Sigmoid colon (tissue), 6 donors: ENCODE measurements at regions not wholly inside any gene's neighbourhood (a gene's known extent, or its start where the extent isn't known, plus 50 kb on each side); places are given as distances from the start of the nearest gene placed in this dataset.

ENCODE experiments used
- DNase-seq: peaks from one replicate; pipeline ENCODE4 v3.0.0-alpha.2; 2019
- H3K27ac ChIP-seq, 4 donors: fragments of 200-600 bp; sonication (generic); one replicate each; pipeline ENCODE4 v1.5.1; 2016 to 2019; ENCODE audit warnings: mild to moderate bottlenecking in 1 of 4
- H3K27me3 ChIP-seq, 3 donors: fragments of 200-600 bp; sonication (generic); one replicate each; pipeline ENCODE4 v1.5.1; 2019; ENCODE audit warnings: mild to moderate bottlenecking in 1 of 3
- H3K36me3 ChIP-seq, 4 donors: fragments of 200-600 bp; sonication (generic); one replicate each; pipeline ENCODE4 v1.5.1; 2016 to 2019
- H3K4me1 ChIP-seq, 4 donors: fragments of 200-600 bp; sonication (generic); one replicate each; pipeline ENCODE4 v1.5.1; 2017 to 2019
- H3K4me3 ChIP-seq, 4 donors: fragments of 200-600 bp; sonication (generic); one replicate each; pipeline ENCODE4 v1.5.1; 2017 to 2019; ENCODE audit warnings: mild to moderate bottlenecking in 2 of 4, moderate library complexity in 1 of 4
- H3K9me3 ChIP-seq, 4 donors: fragments of 200-600 bp in 3 of 4; sonication (generic) in 3 of 4; one replicate each; pipeline versions ENCODE4 v1.5.1 to v1.6.1; 2013 to 2019
- EP300 ChIP-seq, 4 donors: sonication (generic); formaldehyde crosslinking; IDR thresholded peaks; one replicate each; pipeline ENCODE4 v1.6.1; 2017; ENCODE audit warnings: antibody characterized with exemption in 4 of 4
- POLR2A ChIP-seq, 2 donors: fragments of 450-650 bp; IDR thresholded peaks; one replicate each; pipeline ENCODE4 v1.6.1; 2016; ENCODE audit warnings: antibody characterized with exemption in 2 of 2, mild to moderate bottlenecking in 2 of 2, moderate library complexity in 2 of 2
- POLR2AphosphoS5 ChIP-seq, 4 donors: sonication (generic); formaldehyde crosslinking; IDR thresholded peaks; one replicate each; pipeline ENCODE4 v1.6.1; 2017; ENCODE audit warnings: antibody characterized with exemption in 4 of 4
- WGBS, 2 donors: extraction: QIAGEN DNeasy Blood & Tissue Kit; methylation state at CpG; one replicate each; pipeline ENCODE4 v1.1.7; 2013; 5-methylcytosine and 5-hydroxymethylcytosine counted together
- intact Hi-C: fragments of 100-400 bp; cut with DNase I; formaldehyde crosslinking; loops from one replicate; pipeline ENCODE4 v1.15.1; 2023
- TF ChIP-seq, protein P1 (sequence below), 4 experiments: fragments of 450-650 bp in 3 of 4; fragments of 200-600 bp in 1 of 4; IDR thresholded peaks; one replicate each; pipeline ENCODE4 v1.5.1; 2016 to 2019; ENCODE audit warnings: antibody characterized with exemption in 4 of 4, mild to moderate bottlenecking in 3 of 4, moderate library complexity in 2 of 4
- donor health status: healthy with polysubstance abuse.
- donor health status: healthy.

DNA sequence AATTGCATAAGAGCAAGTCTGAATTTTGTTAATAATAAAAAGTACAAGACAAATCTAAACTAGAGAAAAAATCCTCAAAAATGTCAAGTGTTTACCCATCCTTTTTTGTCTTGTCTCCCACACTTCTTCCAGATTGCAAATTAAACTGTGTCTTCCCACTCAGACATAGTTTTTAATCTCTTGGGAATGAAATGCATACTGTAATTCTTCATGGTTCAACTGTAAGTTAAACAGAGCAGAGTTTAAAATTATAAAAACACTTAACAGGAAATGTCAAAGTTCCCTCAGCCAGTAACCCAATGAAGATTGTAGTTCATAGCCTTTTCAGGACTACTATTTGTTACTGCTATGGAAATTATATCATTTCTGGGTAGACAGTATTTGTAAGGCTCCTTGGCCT, 171.8 kb downstream of the UBE2E3 start:
- TF ChIP-seq, protein P1, sequence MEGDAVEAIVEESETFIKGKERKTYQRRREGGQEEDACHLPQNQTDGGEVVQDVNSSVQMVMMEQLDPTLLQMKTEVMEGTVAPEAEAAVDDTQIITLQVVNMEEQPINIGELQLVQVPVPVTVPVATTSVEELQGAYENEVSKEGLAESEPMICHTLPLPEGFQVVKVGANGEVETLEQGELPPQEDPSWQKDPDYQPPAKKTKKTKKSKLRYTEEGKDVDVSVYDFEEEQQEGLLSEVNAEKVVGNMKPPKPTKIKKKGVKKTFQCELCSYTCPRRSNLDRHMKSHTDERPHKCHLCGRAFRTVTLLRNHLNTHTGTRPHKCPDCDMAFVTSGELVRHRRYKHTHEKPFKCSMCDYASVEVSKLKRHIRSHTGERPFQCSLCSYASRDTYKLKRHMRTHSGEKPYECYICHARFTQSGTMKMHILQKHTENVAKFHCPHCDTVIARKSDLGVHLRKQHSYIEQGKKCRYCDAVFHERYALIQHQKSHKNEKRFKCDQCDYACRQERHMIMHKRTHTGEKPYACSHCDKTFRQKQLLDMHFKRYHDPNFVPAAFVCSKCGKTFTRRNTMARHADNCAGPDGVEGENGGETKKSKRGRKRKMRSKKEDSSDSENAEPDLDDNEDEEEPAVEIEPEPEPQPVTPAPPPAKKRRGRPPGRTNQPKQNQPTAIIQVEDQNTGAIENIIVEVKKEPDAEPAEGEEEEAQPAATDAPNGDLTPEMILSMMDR (IDR thresholded peaks at IDR 0.05) = no peak
- TF ChIP-seq POLR2A (IDR thresholded peaks at IDR 0.05) (no peak), POLR2AphosphoS5 (IDR thresholded peaks at IDR 0.05) (no peak), EP300 (IDR thresholded peaks at IDR 0.05) (no peak)
- H3K27ac ChIP-seq = no peak overlapping the region
- H3K9me3 ChIP-seq = peaks cover 0 to 4% (median 0%) of the 10 kb centered on the region in 4 donors
- H3K36me3 ChIP-seq = no peaks in the 10 kb centered on the region
- H3K4me1 ChIP-seq = peaks cover 0 to 14% (median 10%) of the 10 kb centered on the region in 4 donors
- no peaks in the 10 kb centered on the region for H3K27me3 ChIP-seq
- no peak for DNase-seq
- H3K4me3 ChIP-seq = no peak overlapping the region
- intact Hi-C loops = no loop called here

DNA sequence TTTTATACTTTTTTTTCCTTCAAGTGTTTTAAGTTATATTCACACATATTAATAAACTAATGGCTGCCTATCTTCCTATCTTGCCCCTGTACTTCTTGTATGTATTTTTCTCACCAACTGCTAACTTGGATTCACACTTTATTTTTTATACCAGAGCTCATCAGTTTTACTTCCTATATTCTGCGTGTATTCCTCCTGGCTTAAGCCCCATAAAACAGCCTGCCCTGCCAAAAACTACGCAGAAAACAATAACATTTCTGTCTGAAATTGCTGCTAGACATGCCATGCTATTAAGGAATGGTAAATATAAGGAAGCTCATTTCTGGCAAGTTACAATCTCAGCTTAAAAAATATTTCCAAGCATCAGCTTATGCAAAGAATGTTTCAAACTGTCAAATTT, 172.3 kb downstream of the UBE2E3 start:
- 6 to 37% methylated on average over 2 of the region's 2 CpGs for WGBS, 2 donors
- intact Hi-C loops = no loop called here

DNA sequence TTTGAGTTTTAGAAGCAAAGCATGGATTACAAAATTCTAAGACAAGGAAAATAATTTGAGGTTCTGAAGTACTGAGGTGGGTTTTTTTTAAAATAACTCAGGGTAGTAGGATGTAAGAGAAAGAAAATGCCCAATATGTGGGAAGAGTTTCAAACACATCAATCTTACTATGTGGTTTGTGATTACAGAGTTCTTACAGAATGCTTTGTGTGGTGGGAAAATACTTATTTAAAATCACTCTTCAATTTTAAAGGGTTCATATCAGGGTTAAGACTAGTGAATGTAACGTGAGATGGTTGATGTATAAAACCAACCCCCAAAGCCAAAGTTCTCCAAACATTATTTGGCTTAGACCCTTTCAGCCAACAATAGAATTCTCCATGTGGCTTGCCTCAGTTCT, 173.5 kb downstream of the UBE2E3 start:
- H3K4me3 ChIP-seq = no peak overlapping the region
- TF ChIP-seq, protein P1 (IDR thresholded peaks at IDR 0.05) = no peak
- TF ChIP-seq POLR2AphosphoS5 (IDR thresholded peaks at IDR 0.05) (no peak), POLR2A (IDR thresholded peaks at IDR 0.05) (no peak), EP300 (IDR thresholded peaks at IDR 0.05) (no peak)
- DNase-seq = no peak
- H3K4me1 ChIP-seq = peaks cover 0 to 14% (median 10%) of the 10 kb centered on the region in 4 donors
- H3K27ac ChIP-seq = no peak overlapping the region
- intact Hi-C loops = no loop called here
- H3K27me3 ChIP-seq = no peaks in the 10 kb centered on the region
- no peaks in the 10 kb centered on the region for H3K36me3 ChIP-seq
- peaks cover 0 to 4% (median 0%) of the 10 kb centered on the region in 4 donors for H3K9me3 ChIP-seq
- 71 to 85% methylated on average over 1 of the region's 1 CpG for WGBS, 2 donors

More for the DNA sequence above, 172.3 kb downstream of the UBE2E3 start:
- no peaks in the 10 kb centered on the region for H3K36me3 ChIP-seq
- TF ChIP-seq, protein P1 (IDR thresholded peaks at IDR 0.05) = no peak
- TF ChIP-seq POLR2A (IDR thresholded peaks at IDR 0.05) = no peak
- TF ChIP-seq POLR2AphosphoS5 (IDR thresholded peaks at IDR 0.05) = no peak
- TF ChIP-seq EP300 (IDR thresholded peaks at IDR 0.05) = no peak
- H3K9me3 ChIP-seq = peaks cover 0 to 4% (median 0%) of the 10 kb centered on the region in 4 donors
- no peak overlapping the region for H3K27ac ChIP-seq
- no peak for DNase-seq
- H3K27me3 ChIP-seq = no peaks in the 10 kb centered on the region
- peaks cover 0 to 14% (median 10%) of the 10 kb centered on the region in 4 donors for H3K4me1 ChIP-seq
- H3K4me3 ChIP-seq = no peak overlapping the region

DNA sequence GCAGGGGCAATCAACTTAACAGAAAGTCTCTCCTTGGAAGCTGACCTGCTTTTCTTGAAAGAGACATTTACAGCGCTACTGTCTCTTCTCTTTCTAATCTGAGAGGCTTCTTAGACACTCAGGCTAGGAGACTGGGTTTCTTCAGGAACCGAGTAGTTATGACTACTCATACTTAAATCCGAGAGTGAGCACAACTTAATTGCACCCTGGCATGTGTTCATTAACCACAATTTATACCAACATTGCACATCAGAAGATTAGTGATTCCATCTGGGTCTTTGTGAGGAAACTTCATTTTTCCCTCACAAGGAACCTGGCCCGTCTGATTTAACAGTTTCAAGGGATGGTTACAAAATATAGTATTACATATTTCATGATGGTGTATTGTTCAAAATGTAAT, 176.9 kb downstream of the UBE2E3 start:
- peaks cover 0 to 8% (median 8%) of the 10 kb centered on the region in 4 donors for H3K4me1 ChIP-seq
- H3K9me3 ChIP-seq = peaks cover 0 to 4% (median 0%) of the 10 kb centered on the region in 4 donors
- DNase-seq = no peak
- no peak overlapping the region for H3K4me3 ChIP-seq
- H3K27ac ChIP-seq = no peak overlapping the region
- intact Hi-C loops = no loop called here
- 81 to 82% methylated on average over 4 of the region's 4 CpGs for WGBS, 2 donors
- no peak for TF ChIP-seq POLR2A (IDR thresholded peaks at IDR 0.05)
- TF ChIP-seq, protein P1 (IDR thresholded peaks at IDR 0.05) = no peak
- no peaks in the 10 kb centered on the region for H3K27me3 ChIP-seq
- no peaks in the 10 kb centered on the region for H3K36me3 ChIP-seq

DNA sequence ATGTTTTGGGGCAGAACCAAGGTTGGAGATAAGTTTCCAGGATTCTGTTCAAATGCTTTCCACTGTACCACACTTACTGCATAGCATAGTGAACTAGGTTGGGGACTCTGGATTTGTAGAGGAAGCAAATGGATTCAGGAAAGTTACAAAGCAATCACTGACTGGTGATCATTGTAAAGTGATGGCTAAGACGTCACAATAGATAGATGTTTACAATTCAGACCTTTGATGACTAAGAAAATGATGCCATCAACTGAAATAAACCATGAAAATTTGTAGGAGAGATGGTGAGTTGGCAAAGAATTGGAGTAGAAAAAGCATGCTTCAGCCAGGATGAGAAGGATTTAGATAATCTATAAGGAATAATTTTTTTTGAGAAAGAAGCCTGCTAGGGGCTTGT, 178.0 kb downstream of the UBE2E3 start:
- no peak for DNase-seq
- Histone ChIP-seq H3K27me3 (no peaks in the 10 kb centered on the region), H3K36me3 (no peaks in the 10 kb centered on the region), H3K4me1 (no peaks in the 10 kb centered on the region), H3K27ac (no peak overlapping the region), H3K4me3 (no peak overlapping the region), H3K9me3 (peaks cover 0 to 4% (median 0%) of the 10 kb centered on the region in 4 donors)
- WGBS, 2 donors = 34 to 71% methylated on average over 1 of the region's 1 CpG
- intact Hi-C loops = no loop called here
- no peak for TF ChIP-seq POLR2A (IDR thresholded peaks at IDR 0.05)
- TF ChIP-seq, protein P1 (IDR thresholded peaks at IDR 0.05) = no peak
- no peak for TF ChIP-seq POLR2AphosphoS5 (IDR thresholded peaks at IDR 0.05)
- TF ChIP-seq EP300 (IDR thresholded peaks at IDR 0.05) = no peak
